Common myeloid progenitor, CD34-positive (primary cell): ENCODE measurements at regions not wholly inside any gene's neighbourhood (a gene's known extent, or its start where the extent isn't known, plus 50 kb on each side); places are given as distances from the start of the nearest gene placed in this dataset.

ENCODE experiments used
- CTCF ChIA-PET: fragments of 350-600 bp; sonication (Branson Sonifier 250); formaldehyde crosslinking; loops from one replicate; lab custom pipeline; 2021; ENCODE audit warnings: antibody characterized with exemption; lab: Charles Lee
- POLR2A ChIA-PET: fragments of 350-600 bp; sonication (Branson Sonifier 250); formaldehyde crosslinking; loops from one replicate; lab custom pipeline; 2021; ENCODE audit warnings: antibody characterized with exemption; lab: Charles Lee
- DNase-seq, 3 donors: peaks; one replicate each; pipeline versions ENCODE4 v3.0.0 to v3.0.0-alpha.2; 2013
- H3K27ac ChIP-seq, 2 experiments: 1 replicate in 1 of 2; 2 replicates in 1 of 2; pipeline ENCODE4 v1.7.0; 2013; ENCODE audit warnings: inconsistent platforms in 2 of 2, low read length in 2 of 2, mild to moderate bottlenecking in 2 of 2, low read depth in 1 of 2, moderate library complexity in 1 of 2; ENCODE audit not compliant: severe bottlenecking in 2 of 2, insufficient read depth in 1 of 2, poor library complexity in 1 of 2
- H3K27me3 ChIP-seq, 5 experiments: replicated peaks in 2 of 5; 1 replicate in 3 of 5; 2 replicates in 2 of 5; pipeline versions ENCODE4 v1.6.1 to v1.7.0; 2013; ENCODE audit warnings: low read length in 4 of 5, mild to moderate bottlenecking in 2 of 5, moderate library complexity in 2 of 5, inconsistent platforms in 1 of 5; ENCODE audit not compliant: insufficient read depth in 5 of 5, control insufficient read depth in 4 of 5
- H3K36me3 ChIP-seq, 4 experiments: 1 replicate in 2 of 4; 2 replicates in 2 of 4; pipeline versions ENCODE4 v1.6.1 to v1.7.0; 2013; ENCODE audit warnings: low read length in 3 of 4, control low read depth in 1 of 4, mild to moderate bottlenecking in 1 of 4; ENCODE audit not compliant: control insufficient read depth in 4 of 4, insufficient read depth in 4 of 4
- H3K4me1 ChIP-seq, 4 experiments: 1 replicate in 3 of 4; 2 replicates in 1 of 4; pipeline versions ENCODE4 v1.6.1 to v1.7.1; 2013; ENCODE audit warnings: low read length in 3 of 4, mild to moderate bottlenecking in 3 of 4, control low read depth in 1 of 4, inconsistent platforms in 1 of 4, moderate library complexity in 1 of 4; ENCODE audit not compliant: control insufficient read depth in 4 of 4, insufficient read depth in 4 of 4; ENCODE audit errors: control extremely low read depth in 1 of 4
- H3K4me3 ChIP-seq, 7 experiments: 1 replicate in 4 of 7; 2 replicates in 3 of 7; pipeline versions ENCODE4 v1.5.1 to v1.7.0; 2013; ENCODE audit warnings: mild to moderate bottlenecking in 7 of 7, low read length in 6 of 7, moderate library complexity in 6 of 7, inconsistent platforms in 2 of 7, low read depth in 2 of 7, control low read depth in 1 of 7; ENCODE audit not compliant: insufficient read depth in 4 of 7, control insufficient read depth in 1 of 7; ENCODE audit errors: extremely low read depth in 1 of 7
- H3K9me3 ChIP-seq, 5 experiments: 1 replicate in 4 of 5; 2 replicates in 1 of 5; pipeline versions ENCODE4 v1.6.1 to v1.7.1; 2013; ENCODE audit warnings: low read length in 4 of 5, mild to moderate bottlenecking in 2 of 5, inconsistent platforms in 1 of 5, low read depth in 1 of 5, moderate library complexity in 1 of 5; ENCODE audit not compliant: control insufficient read depth in 4 of 5, insufficient read depth in 2 of 5; ENCODE audit errors: control extremely low read depth in 1 of 5
- WGBS: methylation state at CpG from one replicate; pipeline ENCODE4 v1.1.5; 2013; ENCODE audit not compliant: insufficient coverage; 5-methylcytosine and 5-hydroxymethylcytosine counted together

GRCh38 chr1:38308780-38309179, 262.2 kb upstream of the POU3F1 start:
- CTCF ChIA-PET = no interaction called here

GRCh38 chr1:38305666-38306065, 259.1 kb upstream of the POU3F1 start:
- ChIA-PET POLR2A (no interaction called here), CTCF (no interaction called here)
- no peak for DNase-seq
- Histone ChIP-seq H3K4me1 (no peaks in the 10 kb centered on the region), H3K27ac (no peak overlapping the region), H3K4me3 (no peak overlapping the region), H3K9me3 (peaks cover 0 to 5% (median 2%) of the 10 kb centered on the region in 5 experiments), H3K27me3 (peaks cover 4 to 43% (median 14%) of the 10 kb centered on the region in 5 experiments), H3K36me3 (no peaks in the 10 kb centered on the region)
- 100% methylated on average over 1 of the region's 1 CpG for WGBS

More at GRCh38 chr1:38308780-38309179, 262.2 kb upstream of the POU3F1 start:
- Histone ChIP-seq H3K27ac (no peak overlapping the region), H3K9me3 (peaks cover 0 to 8% (median 2%) of the 10 kb centered on the region in 5 experiments), H3K4me3 (no peak overlapping the region), H3K4me1 (no peaks in the 10 kb centered on the region), H3K27me3 (peaks cover 2 to 36% (median 8%) of the 10 kb centered on the region in 5 experiments), H3K36me3 (no peaks in the 10 kb centered on the region)
- WGBS = 100% methylated on average over 2 of the region's 2 CpGs
- no peak for DNase-seq
- POLR2A ChIA-PET = no interaction called here

GRCh38 chr1:38303843-38304242, 257.2 kb upstream of the POU3F1 start:
- CTCF ChIA-PET = no interaction called here
- POLR2A ChIA-PET = no interaction called here
- DNase-seq = no peak

GRCh38 chr1:38301040-38301439, 254.4 kb upstream of the POU3F1 start:
- POLR2A ChIA-PET = no interaction called here
- peaks cover 9 to 27% (median 18%) of the 10 kb centered on the region in 5 experiments for H3K27me3 ChIP-seq
- no peaks in the 10 kb centered on the region for H3K9me3 ChIP-seq
- no peaks in the 10 kb centered on the region for H3K4me1 ChIP-seq
- DNase-seq = no peak
- no peak overlapping the region for H3K4me3 ChIP-seq
- H3K36me3 ChIP-seq = no peaks in the 10 kb centered on the region
- CTCF ChIA-PET = interaction anchor here (0.6 kb wide), 1 partner anchor 662 kb away, joined by 5 read pairs; no protein-coding TSS in a partner anchor
- 82% methylated on average over 4 of the region's 7 CpGs for WGBS
- no peak overlapping the region for H3K27ac ChIP-seq

More at GRCh38 chr1:38303843-38304242, 257.2 kb upstream of the POU3F1 start:
- no peaks in the 10 kb centered on the region for H3K36me3 ChIP-seq
- H3K4me1 ChIP-seq = no peaks in the 10 kb centered on the region
- WGBS = no CpG with 5 or more reads among the region's 1 CpG
- H3K9me3 ChIP-seq = peaks cover 0 to 2% (median 0%) of the 10 kb centered on the region in 5 experiments
- peaks cover 5 to 39% (median 14%) of the 10 kb centered on the region in 5 experiments for H3K27me3 ChIP-seq
- H3K4me3 ChIP-seq = no peak overlapping the region
- no peak overlapping the region for H3K27ac ChIP-seq

- Histone ChIP-seq H3K9me3 (no peaks in the 10 kb centered on the region), H3K36me3 (no peaks in the 10 kb centered on the region), H3K27ac (no peak overlapping the region), H3K27me3 (peaks cover 9 to 30% (median 19%) of the 10 kb centered on the region in 5 experiments), H3K4me3 (no peak overlapping the region), H3K4me1 (no peaks in the 10 kb centered on the region)
- POLR2A ChIA-PET = no interaction called here
- CTCF ChIA-PET = no interaction called here
- no peak for DNase-seq
- no CpG with 5 or more reads among the region's 3 CpGs for WGBS
These were observed 254.0 kb upstream of the POU3F1 start for GRCh38 chr1:38300616-38301015.

- DNase-seq = peak; percentile 23 to 80 (median 72)
- H3K4me3 ChIP-seq = no peak overlapping the region
- ChIA-PET CTCF (no interaction called here), POLR2A (no interaction called here)
- H3K9me3 ChIP-seq = peaks cover 0 to 9% (median 4%) of the 10 kb centered on the region in 5 experiments
- WGBS = 53% methylated on average over 5 of the region's 5 CpGs
- H3K4me1 ChIP-seq = no peaks in the 10 kb centered on the region
- H3K27me3 ChIP-seq = peaks cover 2 to 45% (median 21%) of the 10 kb centered on the region in 5 experiments
- H3K36me3 ChIP-seq = no peaks in the 10 kb centered on the region
- no peak overlapping the region for H3K27ac ChIP-seq
These were observed 251.2 kb upstream of the POU3F1 start for GRCh38 chr1:38297842-38298241.

- no peak for DNase-seq
- Histone ChIP-seq H3K27ac (no peak overlapping the region), H3K4me3 (no peak overlapping the region), H3K4me1 (no peaks in the 10 kb centered on the region), H3K9me3 (peaks cover 0 to 9% (median 4%) of the 10 kb centered on the region in 5 experiments), H3K27me3 (peaks cover 2 to 49% (median 22%) of the 10 kb centered on the region in 5 experiments), H3K36me3 (no peaks in the 10 kb centered on the region)
- 97% methylated on average over 4 of the region's 5 CpGs for WGBS
- ChIA-PET CTCF (no interaction called here), POLR2A (no interaction called here)
These were observed 250.7 kb upstream of the POU3F1 start for GRCh38 chr1:38297246-38297645.
